ENCODE measurements at regions not wholly inside any gene's neighbourhood (a gene's known extent, or its start where the extent isn't known, plus 50 kb on each side); places are given as distances from the start of the nearest gene placed in this dataset.

DNA sequence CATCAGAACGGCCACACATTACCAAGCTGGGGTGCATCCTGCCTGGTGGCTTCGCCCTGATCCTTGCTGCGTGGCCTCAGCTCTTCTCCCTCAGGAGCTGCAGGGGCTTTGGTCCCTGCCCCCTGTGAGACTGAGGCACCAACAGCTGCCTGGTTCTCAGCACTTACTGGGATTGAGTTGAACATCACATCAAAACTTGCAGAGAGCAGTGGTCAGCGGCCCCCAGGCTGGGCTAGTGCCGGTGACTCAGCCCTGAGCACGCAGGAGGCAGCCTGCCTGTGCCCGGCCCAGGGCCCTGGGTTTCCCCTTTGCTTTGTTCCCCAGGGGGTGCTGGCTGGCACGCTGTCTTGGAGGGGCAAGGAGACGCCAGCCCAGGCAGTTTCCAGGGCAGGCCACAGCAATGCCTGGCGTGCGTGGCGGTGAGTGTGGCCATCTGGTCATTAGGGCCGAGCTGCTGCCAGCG is 63.3 kb downstream of the DLL1 start:
- Histone ChIP-seq H3K14ac (ENCODE audit: insufficient read length) (no peak overlapping the region), H3K36me3 (ENCODE audit: control insufficient read depth in 2 of 4, insufficient read depth in 4 of 4, low read length in 3 of 4) (no peaks in the 10 kb centered on the region), H3K4me1 (replicated peaks in 1 of 4; ENCODE audit: control insufficient read depth in 3 of 4, insufficient read depth in 4 of 4, low read length in 3 of 4) (peaks cover 0 to 8% (median 5%) of the 10 kb centered on the region in 4 experiments; a peak in 3 of 7 replicates), H3K27ac (ENCODE audit: low read depth, low read length) (no peak overlapping the region), H3K18ac (ENCODE audit: extremely low read depth, low read length) (no peak overlapping the region), H3K9ac (replicated peaks in 1 of 4; ENCODE audit: extremely low read depth in 1 of 4, low read depth in 3 of 4, low read length in 3 of 4) (no peak overlapping the region), H4K8ac (ENCODE audit: extremely low read depth, insufficient read depth, low read length) (no peak overlapping the region), H3K56ac (replicated peaks; ENCODE audit: insufficient read length, low read depth, low read length) (no peak overlapping the region), H3K23me2 (ENCODE audit: low read depth, low read length) (no peaks in the 10 kb centered on the region; the same call in 1 of the 2 replicates), H2BK20ac (ENCODE audit: low read length) (no peak overlapping the region), H3K27me3 (replicated peaks in 1 of 4; ENCODE audit: control insufficient read depth in 3 of 4, extremely low read depth in 1 of 4, insufficient read depth in 3 of 4, low read length in 3 of 4) (no peaks in the 10 kb centered on the region; a peak in 1 of 7 replicates), H3K4me3 (ENCODE audit: extremely low read depth in 1 of 4, insufficient read depth in 2 of 4, low read depth in 3 of 4, low read length in 4 of 4) (no peak overlapping the region), H3K79me1 (ENCODE audit: low read depth, low read length) (no peaks in the 10 kb centered on the region), H2BK12ac (ENCODE audit: low read depth, low read length) (no peak overlapping the region), H3K4me2 (ENCODE audit: insufficient read depth in 1 of 2, low read depth in 2 of 2, low read length in 2 of 2) (no peak overlapping the region), H2BK15ac (ENCODE audit: low read length) (no peak overlapping the region), H2BK120ac (replicated peaks; ENCODE audit: low read depth, low read length) (no peak overlapping the region), H3K4ac (replicated peaks; ENCODE audit: insufficient read length, low read depth, low read length) (no peak overlapping the region), H4K20me1 (replicated peaks in 1 of 2; ENCODE audit: control insufficient read depth in 1 of 2, insufficient read depth in 2 of 2, low read length in 2 of 2) (no peaks in the 10 kb centered on the region), H2AFZ (ENCODE audit: low read length) (no peak overlapping the region), H3K23ac (ENCODE audit: insufficient read length) (no peak overlapping the region), H3K79me2 (ENCODE audit: control insufficient read depth in 1 of 2, insufficient read depth in 2 of 2, low read length in 2 of 2) (no peaks in the 10 kb centered on the region), H4K91ac (replicated peaks; ENCODE audit: insufficient read length, low read length) (no peak overlapping the region), H3K9me3 (ENCODE audit: insufficient read depth in 2 of 2, low read depth in 1 of 2, low read length in 1 of 2) (no peaks in the 10 kb centered on the region), H2AK5ac (ENCODE audit: low read depth, low read length) (no peak overlapping the region), H2BK5ac (ENCODE audit: low read depth, low read length) (no peak overlapping the region), H4K5ac (ENCODE audit: insufficient read length, low read depth, low read length) (no peak overlapping the region)
- TF ChIP-seq SAP30 (IDR thresholded peaks at IDR 0.05; ENCODE audit: insufficient read depth, insufficient replicate concordance, low read length) (no peak), GTF2F1 (IDR thresholded peaks at IDR 0.05; ENCODE audit: borderline replicate concordance, low read depth, low read length) (no peak)
- DNase-seq (ENCODE audit: low read depth in 1 of 2, low spot score in 2 of 2) (no peak), FAIRE-seq (no peak)
- CTCF ChIA-PET (ENCODE audit: partially characterized antibody) = interaction anchor here (1.3 kb wide), 1 partner anchor 265 kb away, joined by 3 read pairs; no protein-coding TSS in a partner anchor
- POLR2A ChIA-PET (ENCODE audit: partially characterized antibody) = no interaction called here
- WGBS, 2 experiments (ENCODE audit: extremely low coverage in 1 of 2, insufficient coverage in 1 of 2, insufficient read length in 1 of 2, insufficient replicate concordance in 2 of 2, low coverage in 1 of 2, low lambda C conversion rate in 2 of 2, missing lambda C conversion rate in 1 of 2) = 92% methylated on average over 13 of the region's 14 CpGs; no CpG with 5 or more reads in 1 of the 2 experiments

Measured in H1 (cell line).